RWPE1 (cell line): ENCODE measurements at regions not wholly inside any gene's neighbourhood (a gene's known extent, or its start where the extent isn't known, plus 50 kb on each side); places are given as distances from the start of the nearest gene placed in this dataset.

Experiments
- CTCF ChIA-PET: fragments of 350-600 bp; sonication (Branson Sonifier 250); formaldehyde crosslinking; extraction: SDS; loops from one replicate; lab custom pipeline; 2021; lab: Yijun Ruan, JAX
- POLR2A ChIA-PET: fragments of 400-600 bp; formaldehyde crosslinking; extraction: SDS; loops from one replicate; lab custom pipeline; 2020; ENCODE audit warnings: antibody characterized with exemption; ENCODE audit not compliant: low non-redundant PET; lab: Yijun Ruan, JAX
- DNase-seq: peaks from one replicate; pipeline ENCODE4 v3.0.0; 2012; ENCODE audit warnings: low spot score
- H3K27ac ChIP-seq: fragments of 450-650 bp; 2 replicates; pipeline ENCODE4 v1.5.1; 2017
- CTCF ChIP-seq: fragments of 450-650 bp; conservative IDR thresholded peaks from 2 replicates; pipeline ENCODE4 v1.5.1; 2017; ENCODE audit warnings: low read depth, mild to moderate bottlenecking

- DNase-seq, result no peak
- H3K27ac ChIP-seq, result no peak overlapping the region
- no peak for TF ChIP-seq CTCF
- POLR2A ChIA-PET, result no interaction called here
- CTCF ChIA-PET, result interaction anchor here (1.1 kb wide), 1 partner anchor 83 kb away, joined by 4 read pairs; no protein-coding TSS in a partner anchor
Observed at GRCh38 chr2:120947982-120948661, 212.5 kb downstream of the GLI2 start.

- CTCF ChIA-PET, result interaction anchor here (1.1 kb wide), 1 partner anchor 84 kb away, joined by 4 read pairs; no protein-coding TSS in a partner anchor
- no peak overlapping the region for H3K27ac ChIP-seq
- DNase-seq, result no peak
- no peak for TF ChIP-seq CTCF
- POLR2A ChIA-PET, result no interaction called here
Observed at GRCh38 chr2:120948662-120949011, 213.0 kb downstream of the GLI2 start.

GRCh38 chr2:120949027-120949956, 213.6 kb downstream of the GLI2 start:
- no peak for TF ChIP-seq CTCF
- CTCF ChIA-PET, result interaction anchor here (1.1 kb wide), 1 partner anchor 84 kb away, joined by 4 read pairs; no protein-coding TSS in a partner anchor
- no peak for DNase-seq
- no peak overlapping the region; the same call in 1 of the 2 replicates for H3K27ac ChIP-seq
- POLR2A ChIA-PET, result no interaction called here

GRCh38 chr2:120949957-120950590, 214.4 kb downstream of the GLI2 start:
- no peak for DNase-seq
- CTCF ChIA-PET, result no interaction called here
- no peak overlapping the region for H3K27ac ChIP-seq
- POLR2A ChIA-PET, result no interaction called here
- TF ChIP-seq CTCF, result no peak

GRCh38 chr2:120951693-120952092, 216.0 kb downstream of the GLI2 start:
- CTCF ChIA-PET, result no interaction called here
- POLR2A ChIA-PET, result no interaction called here
- DNase-seq, result no peak
- no peak for TF ChIP-seq CTCF
- no peak overlapping the region for H3K27ac ChIP-seq

GRCh38 chr2:120952318-120952717, 216.7 kb downstream of the GLI2 start:
- peak overlapping the region; percentile 3; the same call in 1 of the 2 replicates for H3K27ac ChIP-seq
- POLR2A ChIA-PET, result no interaction called here
- CTCF ChIA-PET, result no interaction called here
- no peak for DNase-seq
- no peak for TF ChIP-seq CTCF
